ENCODE measurements at regions not wholly inside any gene's neighbourhood (a gene's known extent, or its start where the extent isn't known, plus 50 kb on each side); places are given as distances from the start of the nearest gene placed in this dataset.

DNA sequence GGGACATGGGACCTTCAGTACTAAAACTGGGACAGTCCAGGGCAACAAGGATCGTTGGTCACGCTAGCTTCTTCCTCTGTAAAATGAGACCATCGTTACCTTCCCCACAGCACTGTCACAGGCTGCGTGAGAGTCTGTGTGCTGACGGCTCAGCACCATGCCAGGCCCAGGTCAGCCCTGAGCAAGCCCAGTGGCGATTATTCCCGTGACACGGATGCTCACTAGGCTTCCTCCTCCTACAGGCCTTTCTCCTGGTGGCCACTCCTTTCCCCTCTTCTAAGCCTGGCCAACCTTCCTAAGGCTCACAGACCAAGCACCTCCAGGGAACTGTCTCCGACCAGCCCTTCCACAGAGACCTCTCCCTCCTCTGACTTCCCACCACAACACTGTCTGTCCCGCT, 69.3 kb upstream of the RUNX3 start:
- no peak for DNase-seq

DNA sequence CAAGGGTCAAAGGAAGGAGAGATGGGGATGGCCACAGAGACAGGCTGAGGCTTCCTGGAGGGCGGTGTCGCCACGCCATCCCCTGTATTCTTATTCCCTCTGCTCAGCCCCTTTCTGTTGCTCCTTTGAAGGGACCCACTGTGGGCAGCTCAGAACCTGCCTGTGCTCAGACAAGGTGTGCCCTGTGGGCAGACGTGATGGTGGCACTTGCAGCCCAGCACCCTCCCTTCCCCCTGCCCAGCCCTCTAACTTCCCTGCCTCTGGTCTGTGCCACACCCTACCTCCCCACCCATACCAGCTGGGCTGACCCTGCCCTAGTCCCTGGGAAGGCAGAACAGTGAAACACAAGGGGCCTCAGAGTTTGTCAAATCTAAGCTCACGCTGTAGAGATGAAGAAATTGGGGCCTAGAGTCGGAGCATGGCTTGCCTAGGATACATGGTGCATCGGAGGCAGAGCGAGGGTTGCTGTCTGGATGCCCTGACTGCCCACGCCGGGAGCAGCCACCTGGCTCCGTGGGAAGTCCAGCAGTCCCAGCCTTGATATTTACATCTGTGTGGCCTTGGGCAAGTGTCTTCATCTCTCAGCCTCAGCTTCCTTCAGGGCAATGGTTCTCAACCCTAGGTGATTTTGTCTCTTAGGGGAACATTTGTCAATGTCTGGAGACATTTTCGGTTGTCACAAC, 68.6 kb upstream of the RUNX3 start:
- DNase-seq: no peak

DNA sequence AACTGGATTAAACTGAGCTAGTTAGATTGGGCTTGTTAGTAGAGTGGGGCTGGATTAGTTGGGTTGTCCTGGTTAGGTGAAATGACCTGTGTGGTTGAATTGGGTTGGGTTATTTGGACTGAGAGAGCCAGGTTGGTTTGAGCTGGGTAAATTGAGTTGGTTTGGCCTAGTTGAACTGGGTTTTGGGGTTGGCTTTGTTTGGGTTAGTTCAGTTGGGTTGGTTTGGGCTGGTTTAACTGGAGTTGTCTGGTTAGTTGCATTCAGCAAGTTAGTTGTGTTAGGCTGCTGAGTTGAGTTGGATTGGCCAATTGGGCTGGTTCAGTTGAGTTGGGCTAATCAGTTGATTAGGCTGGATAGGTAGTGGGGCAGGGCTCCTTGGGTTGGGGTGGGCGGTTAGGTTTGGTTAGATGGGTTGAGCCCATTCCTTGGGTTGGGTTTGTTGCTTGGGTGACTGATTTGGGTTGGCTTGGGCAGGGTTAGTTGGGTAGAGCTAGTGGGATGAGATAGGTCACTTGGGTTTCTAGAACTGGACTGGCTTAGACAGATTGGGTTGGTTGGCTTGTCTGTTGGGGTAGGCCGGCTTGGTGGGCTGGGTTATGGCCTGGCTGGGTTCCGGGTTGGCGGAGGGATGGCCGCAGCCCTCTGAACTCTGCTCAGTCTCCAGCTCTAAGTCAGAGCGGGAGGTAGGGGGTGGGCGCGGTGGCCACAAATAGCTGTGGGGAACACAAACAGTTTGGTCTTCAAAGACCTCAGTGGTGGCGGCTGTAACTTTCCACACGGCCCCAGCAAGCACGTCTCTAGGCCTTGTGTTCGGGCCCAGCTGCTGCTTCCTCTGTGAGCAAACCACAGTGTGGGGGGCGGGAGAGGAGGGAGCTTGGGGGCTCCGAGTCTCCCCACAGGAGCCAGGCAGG, 67.2 kb upstream of the RUNX3 start:
- DNase-seq: no peak

DNA sequence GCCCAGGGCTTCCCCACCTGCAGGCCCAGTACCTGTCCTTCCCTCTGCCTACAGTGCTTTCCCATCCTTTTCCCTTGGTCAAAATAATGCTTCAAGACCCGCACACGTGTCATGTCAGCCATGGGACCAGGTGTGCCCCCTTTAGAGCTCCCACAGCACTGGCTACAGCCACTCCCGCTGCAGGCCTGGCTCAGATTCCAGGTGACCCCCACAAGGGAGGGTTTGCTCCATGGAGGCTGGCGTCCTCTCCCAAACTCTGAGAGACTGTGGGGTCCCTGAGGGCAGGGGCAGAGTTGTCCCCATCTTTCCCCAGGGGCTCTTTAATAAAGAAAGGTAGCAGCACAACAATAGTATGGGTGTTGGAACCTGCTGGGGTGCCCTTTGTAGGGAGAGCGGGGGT, 66.4 kb upstream of the RUNX3 start:
- DNase-seq: no peak

DNA sequence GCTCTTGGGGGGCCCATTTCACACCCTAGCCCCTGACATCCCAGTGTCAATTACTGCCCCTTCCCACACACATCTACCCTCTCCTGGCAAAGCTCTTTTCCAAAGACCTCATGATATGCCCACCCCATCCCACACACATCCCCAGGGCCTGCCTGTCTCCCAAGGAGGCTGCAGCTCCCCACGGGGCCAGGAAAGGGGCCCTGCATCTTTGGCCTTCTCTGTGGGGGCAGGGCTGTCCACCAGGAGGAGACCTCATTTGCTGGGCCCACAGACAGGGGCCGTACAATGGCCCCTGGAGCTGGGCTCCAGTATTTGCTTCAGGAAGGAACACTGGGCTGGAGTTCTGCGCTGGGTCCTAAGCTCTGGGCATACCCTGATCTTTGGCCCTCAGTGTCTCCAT, 65.6 kb upstream of the RUNX3 start:
- DNase-seq: no peak

DNA sequence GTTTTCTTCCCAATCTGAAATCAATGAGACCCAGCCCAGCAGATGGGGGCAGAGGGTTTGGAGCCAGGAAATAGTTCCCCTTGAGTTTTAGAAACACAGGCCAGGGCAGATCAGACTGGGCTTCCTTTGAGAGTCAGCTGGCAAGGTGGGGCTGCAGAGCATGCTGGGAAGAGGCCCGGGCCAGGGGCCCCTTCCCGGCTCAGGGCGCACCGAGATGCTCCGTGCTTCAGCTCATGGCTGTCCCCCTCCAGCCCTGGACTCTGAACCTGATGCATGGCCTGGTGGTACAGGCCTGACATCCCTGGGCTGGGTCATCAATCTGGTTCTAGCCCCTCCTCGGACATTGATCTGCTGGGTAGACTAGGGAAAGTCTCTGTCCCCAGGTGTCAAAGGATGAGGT, 65.1 kb upstream of the RUNX3 start:
- DNase-seq: no peak

DNA sequence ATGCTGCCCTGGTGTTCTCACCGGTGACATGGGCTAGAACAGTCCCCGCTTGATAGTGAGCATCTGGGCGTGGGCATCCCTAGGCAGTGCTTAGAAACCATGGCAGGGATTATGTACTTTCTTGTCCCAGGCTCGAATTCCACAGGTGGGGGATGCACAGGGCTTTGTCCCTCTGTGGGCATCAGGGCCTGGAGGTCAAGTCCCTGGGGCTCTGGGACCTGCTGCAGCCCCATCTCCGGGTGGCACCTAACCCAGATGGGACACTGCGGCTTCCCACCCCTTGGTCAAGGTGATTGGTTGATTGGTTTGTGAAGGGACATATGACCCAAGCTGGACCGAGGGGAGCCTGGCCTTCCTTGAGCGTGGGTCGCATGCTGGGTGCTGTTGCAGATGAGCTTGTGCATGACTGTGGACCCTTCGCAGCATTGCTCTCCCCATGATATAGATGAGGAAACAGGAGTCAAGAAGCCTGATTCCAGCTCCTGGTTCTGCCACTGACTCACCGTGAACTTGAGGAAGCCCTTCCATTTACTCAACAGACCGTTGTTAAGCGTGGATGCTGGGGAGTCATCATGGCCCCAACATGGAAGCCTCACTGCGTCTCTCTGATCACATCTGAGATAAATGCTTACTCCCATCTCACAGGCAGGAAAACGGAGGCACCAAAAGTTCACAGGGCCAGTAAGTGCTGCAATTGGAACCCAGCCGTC, 64.0 kb upstream of the RUNX3 start:
- DNase-seq: no peak

DNA sequence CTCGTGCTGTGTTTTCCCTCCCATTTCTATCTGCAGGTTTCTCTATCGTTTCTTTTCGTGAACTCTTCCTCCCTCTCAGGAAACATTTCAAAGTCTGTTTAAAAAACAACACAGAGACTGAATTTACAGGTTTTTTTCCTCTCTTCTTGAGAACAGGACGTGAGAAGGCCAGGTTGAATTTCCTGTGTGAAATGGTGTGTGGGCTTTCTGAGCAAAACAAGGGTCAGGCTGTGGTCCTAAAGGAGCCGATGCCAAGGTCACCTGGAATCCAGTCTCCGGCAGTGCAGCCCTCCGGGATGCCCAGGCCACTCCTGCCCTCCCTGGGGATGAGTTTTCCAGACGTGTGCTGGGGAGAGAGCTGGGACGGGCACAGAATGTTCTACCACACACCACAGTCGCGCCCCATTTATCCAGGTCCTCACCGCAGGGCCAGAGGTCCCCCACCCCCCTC, 62.7 kb upstream of the RUNX3 start:
- no peak for DNase-seq

DNA sequence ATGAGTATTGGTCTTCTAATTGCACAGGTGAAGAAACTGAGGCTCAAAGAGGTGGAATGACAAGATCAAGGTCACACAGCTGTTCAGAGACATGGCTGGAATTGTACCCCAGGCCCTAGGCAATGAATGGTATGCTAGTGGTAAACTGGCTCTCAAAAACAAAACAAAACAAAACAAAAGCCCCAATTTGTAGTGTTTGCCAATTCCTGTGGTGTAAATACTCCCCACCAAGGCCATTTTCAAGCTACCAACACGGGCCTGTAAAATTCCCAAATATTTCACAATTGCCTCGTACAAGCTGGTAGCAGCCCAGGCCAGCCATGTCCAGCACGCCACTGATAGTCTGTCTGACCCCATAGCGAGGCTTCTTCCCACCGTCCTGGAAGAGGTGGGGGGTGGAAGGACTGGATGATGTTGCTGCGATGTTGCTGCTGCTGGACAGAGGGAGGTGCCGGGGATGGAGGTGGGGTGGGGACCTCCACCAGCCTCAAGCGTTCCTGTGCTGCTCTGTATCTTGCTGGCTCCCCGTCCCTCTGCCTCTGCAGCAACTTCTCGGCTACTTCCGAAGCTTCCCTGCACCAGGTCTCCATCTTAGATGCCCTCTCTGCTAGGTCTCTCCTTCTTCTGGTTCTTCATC, 62.2 kb upstream of the RUNX3 start:
- no peak for DNase-seq

DNA sequence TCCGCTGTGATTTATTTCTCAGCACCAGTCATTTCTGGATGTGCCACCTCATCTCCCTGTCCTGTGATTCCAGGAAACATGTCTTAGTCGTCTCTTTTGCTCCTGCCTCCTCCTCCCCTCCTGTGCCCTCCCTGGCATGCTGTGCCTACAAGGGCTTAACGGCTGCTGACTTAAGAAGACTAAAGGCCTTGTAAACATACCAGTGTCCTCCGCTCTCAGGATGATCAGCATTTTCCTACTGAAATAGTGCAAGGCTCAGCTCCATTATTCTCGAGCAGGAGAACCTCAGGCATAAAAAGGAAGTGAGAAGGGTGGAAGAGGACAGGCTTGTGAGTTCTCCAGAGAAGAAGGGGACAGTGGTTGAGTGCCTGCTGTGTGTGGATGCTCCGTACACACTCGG, 61.6 kb upstream of the RUNX3 start:
- DNase-seq: no peak

DNA sequence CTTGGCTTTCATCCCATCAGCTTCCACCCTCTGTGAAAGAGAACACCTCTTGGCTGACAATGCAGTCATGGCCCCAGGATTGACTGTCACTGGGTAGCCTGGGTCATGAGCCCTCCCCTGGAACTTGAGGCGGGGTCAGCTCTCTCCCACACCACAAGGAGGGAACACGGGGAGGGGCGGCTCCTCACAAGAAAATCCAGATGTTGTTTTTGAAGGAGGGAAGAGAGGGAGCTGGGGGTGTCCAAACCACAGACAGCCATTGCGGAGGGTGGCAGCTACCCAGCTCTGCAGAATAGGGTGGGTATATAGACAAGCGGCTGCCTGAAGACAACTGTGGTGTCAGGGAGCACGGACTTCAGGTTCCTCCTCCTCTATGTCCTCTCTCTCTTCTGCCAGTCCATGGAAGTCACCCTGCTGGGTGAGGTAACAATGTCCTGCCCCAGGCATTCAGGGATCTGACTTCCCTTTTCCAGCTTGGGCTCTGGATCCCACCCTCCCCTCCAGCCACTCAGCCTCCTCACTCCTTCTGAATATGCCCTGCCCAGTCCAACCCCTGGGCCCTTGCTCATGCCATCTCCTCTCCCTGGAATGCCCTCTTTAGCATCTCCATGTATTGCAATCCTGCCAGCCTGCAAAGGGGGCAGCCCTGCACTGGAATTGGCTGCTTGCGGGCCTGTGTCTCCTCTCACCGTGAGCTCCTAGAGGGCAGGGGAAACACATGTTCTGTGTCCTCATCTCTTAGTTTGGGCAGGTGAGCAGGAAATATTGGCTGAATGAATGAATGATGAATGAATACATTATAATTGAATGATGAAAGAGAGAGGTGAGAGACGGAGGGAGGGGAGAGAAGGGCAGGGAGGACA, 60.9 kb upstream of the RUNX3 start:
- no peak for DNase-seq

DNA sequence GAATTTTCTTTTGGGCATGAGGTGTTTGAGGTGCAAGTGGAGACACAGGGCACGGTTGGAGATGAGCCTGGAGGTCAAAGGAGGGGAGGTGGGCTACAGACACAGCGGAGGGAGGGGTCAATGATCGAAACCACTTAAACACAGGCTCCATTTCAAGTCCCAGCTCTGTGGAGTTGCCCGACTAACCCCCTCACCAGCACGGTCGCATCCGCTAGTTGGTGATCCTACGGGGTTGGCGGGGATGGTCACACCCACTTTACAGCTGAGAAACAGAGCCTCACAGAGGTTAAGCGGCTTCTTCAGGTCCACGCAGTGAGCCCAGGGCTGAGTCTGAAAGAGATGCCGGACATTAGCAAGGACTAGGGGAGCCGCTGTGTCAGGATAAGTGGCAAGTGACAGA, 60.1 kb upstream of the RUNX3 start:
- DNase-seq: no peak

DNA sequence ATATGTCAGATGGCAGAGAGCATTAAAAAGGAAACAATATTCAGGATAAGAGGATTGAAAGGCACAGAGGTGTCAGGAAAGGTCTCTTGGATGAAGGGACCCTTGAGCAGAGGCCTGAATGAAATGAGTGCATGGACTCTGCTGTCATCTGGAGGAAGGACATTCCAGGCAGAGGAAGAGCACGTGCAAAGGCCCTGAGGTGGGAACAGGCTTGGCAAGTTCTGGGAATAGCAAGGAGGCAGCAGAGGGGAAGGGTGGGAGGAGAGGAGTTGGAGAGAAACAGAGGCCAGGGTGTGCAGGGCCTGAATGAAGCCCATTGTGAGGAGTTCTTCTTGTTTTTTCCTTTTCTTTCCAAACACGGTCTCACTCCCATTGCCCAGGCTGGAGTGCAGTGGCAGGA, 59.0 kb upstream of the RUNX3 start:
- no peak for DNase-seq

DNA sequence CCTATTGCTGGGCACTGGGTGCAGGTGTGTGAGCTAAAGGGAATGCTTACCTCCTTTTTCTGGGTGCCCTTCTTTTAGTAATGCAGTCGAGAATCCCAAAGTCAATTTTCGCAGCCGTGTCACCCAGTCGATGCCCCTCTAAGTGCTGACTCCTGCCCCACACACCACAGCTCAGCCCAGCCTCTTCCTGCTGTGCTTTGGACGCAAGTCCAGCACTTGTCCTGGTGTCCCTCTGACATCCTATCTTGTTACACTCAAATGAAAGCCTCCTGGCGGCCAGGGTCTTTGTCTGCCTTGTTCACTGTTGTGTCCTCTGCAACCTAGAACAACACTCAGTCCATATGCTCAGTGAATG, 58.5 kb upstream of the RUNX3 start:
- no peak for DNase-seq

DNA sequence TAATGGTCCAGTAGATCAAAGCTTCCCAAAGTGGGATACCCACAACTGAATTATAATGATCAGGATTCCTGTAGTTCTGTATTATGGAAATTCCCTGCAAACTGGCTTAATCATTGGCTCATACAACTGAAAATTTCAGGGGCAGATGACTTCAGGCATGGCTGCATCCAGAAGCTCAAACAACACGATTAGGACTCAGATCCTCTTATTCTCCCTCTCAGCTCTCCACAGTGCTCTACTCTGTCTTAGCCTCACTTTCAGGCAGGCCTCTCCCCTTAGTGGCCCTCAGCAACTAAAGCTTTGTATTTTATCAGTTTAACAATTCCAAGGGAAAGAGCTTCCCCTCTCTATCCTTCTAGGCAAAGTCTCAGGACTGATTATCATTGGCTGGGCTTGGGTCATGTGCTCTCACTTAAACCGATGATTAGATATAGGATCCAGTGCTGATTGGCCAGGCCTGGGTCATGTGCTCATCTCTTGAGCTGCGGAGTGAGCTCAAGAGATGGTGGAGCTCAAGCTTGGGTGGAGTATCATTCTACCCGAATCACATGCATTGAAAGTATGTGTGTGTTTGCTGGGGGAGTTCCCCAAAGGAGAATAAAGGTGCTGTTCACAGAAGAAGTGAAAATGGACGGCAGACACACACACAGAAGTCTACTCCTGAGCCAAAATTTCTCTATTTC, 57.9 kb upstream of the RUNX3 start:
- DNase-seq: no peak

DNA sequence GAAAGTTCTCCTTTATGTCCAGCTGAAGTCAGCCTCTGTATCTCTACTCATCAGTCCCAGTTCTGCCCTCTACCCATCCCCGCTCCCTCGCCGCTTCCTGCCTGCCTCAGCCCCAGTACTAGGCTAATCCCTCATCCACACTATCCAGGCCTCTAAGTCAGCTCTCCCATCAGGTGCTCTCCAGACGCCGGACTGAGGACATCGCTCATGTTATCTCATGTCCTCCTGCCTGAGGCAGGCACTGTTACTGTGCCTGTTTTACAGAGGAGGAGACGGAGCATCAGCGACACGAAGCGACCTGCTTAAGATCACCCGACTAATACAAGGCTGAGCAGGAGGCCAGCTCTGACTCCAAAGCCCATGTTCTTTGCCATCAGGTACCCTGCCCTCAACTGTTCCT, 57.3 kb upstream of the RUNX3 start:
- no peak for DNase-seq

DNA sequence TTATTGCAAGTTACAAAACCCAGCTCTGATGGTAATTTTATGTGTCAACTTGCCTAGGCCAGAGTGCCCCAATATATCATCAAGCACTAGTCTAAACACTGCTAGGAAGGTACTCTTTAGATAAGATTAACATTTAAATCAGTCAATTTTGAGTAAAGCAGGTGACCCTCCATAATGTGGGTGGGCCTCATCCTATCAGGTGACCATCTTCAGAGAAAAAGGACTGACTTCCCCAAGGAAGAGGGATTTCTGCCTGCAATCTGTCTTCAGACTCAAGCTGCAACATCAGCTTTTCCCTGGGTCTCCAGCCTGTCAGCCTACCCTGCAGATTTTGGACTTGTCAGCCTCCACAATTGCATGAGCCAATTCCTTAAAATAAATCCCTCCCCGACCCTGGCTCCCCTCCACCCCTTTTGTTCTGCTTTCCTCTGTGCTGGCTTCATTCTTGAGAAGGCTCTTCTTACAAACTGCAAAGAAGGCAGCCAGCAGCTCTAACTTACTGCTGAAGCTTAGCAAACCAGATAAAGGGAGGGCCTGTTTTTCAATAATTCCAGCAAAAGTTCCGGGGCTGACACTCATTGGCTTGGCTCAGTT, 56.4 kb upstream of the RUNX3 start:
- no peak for DNase-seq

DNA sequence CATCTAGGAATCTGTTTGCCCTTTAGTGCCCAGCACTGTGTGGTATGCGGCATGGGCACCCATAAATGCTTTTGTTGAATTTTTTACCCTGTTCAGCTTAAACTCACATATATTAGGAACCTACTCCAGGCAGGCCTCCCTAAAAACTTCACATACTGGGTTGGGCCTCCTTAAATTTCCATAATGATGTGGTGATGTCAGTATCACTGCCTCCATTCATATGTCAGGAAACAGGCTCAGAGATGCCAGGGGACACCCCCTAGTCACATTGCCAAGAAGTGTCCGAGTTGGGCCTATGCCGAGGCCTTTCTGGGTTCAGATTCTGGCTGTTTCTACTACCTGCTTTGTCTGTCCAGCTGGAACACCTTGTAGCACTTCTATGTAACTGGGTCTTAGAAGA, 55.7 kb upstream of the RUNX3 start:
- no peak for DNase-seq

DNA sequence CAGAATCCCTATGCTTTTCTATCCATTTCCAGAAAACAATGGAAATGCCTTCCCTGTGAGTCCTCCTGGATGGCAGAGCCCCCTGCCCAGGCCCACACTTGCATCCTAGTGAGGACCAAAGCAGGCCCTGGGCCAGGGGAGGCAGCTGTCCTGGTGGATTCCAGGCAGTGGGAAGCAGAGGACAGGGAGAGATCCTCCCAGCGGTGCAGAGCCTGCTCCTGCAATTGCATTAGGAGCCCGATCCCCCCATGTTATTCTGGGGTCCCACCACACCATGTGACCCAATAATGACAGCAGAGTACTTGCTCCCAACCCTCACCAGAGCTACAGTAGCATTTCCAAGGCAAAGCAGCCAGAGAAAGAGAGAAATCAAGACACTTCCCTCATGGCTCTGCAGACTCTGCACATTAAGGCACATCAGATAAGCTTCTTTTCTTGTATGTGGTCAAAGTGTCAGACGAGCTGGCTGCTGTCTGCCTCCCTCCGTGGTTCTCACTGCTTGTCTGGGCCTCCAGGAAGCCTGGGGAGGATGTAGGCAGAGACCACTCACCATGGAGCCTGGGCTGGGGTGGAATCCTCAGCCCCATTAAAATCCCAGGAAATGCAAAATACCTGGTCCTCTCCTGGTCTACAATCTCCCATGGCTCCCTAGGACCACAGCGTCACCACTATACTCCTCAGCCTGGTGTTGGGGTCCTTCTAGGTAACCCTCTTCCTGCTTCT, 54.9 kb upstream of the RUNX3 start:
- no peak for DNase-seq

DNA sequence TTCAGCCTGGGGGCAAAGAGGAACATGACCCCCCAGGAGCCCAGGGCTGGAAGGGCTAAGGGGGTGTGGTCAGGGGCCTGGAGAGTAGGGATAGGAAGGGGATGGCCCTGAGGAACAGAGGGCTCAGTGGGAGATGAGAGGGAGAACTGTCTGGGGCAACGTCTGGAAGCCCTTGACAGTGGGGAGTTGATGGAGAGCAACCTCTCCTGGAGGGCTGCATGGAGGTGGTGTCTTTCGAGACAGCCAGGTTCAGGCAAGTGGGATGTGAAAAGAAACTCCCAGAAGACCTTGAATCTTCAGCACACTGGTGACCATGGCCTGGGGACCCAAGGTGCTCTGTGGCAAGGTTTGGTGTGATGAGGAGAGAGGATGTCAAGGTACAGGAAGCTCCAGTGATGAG, 54.2 kb upstream of the RUNX3 start:
- no peak for DNase-seq
